ENCODE measurements at regions not wholly inside any gene's neighbourhood (a gene's known extent, or its start where the extent isn't known, plus 50 kb on each side); places are given as distances from the start of the nearest gene placed in this dataset.

DNA sequence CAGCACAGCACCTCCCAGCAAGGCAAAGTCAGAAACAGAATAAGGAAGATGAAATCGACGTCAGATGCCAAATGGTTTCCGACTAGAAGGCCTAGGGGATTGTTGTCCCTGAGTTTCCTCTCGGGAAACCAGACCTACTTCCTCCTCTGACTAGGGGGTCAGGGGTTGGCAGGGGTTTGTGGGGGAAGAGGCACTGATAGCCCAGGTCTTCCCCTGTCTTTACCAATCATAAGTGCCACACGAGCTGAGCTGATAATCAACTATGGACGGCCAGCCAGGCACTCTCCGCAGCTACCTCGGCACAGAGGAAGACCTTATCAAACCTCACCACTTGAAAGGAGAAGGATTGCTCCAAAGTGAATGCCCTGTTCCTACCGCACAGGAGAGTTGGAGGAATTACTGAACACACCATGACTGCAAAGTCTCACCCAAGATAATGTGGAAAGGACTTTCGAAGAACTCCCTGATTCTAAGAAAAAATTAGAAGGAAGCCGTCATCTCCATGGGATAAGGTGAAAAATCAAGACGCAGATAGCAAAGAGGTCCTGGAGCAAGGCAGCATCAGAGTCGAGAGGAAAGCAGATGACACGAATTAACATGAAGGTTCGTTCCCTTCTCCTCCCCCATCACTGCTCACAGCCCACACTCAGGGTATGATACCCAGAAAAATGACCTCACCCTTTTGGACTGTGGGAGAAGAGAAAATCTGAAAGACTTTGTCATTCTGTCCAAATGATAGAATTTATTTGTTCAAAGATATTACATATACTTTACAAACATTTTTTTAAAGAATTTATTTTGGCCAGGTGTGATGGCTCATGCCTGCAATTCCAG lies 77.7 kb upstream of the MED13L start:
- no peak overlapping the region for H2AFZ ChIP-seq (replicated peaks; ENCODE audit: low read length, poor library complexity)
- H4K5ac ChIP-seq (ENCODE audit: low read depth, low read length) = no peak overlapping the region
- no peak overlapping the region for H2BK20ac ChIP-seq (ENCODE audit: low read depth, low read length)
- no peak overlapping the region; the same call in 1 of the 2 replicates for H3K23ac ChIP-seq (ENCODE audit: low read depth, low read length)
- no peak overlapping the region for H4K8ac ChIP-seq (ENCODE audit: low read depth in 2 of 2, low read length in 2 of 2)
- no peak overlapping the region for H4K91ac ChIP-seq (ENCODE audit: insufficient read depth, low read depth, low read length)
- H3K18ac ChIP-seq (ENCODE audit: low read depth, low read length) = no peak overlapping the region
- no peak overlapping the region for H3K9ac ChIP-seq (ENCODE audit: low read depth, low read length)
- no peaks in the 10 kb centered on the region for H3K27me3 ChIP-seq (ENCODE audit: control insufficient read depth, insufficient read depth, low read length)
- no peak overlapping the region for H2BK15ac ChIP-seq (ENCODE audit: low read depth, low read length)
- POLR2A ChIA-PET (ENCODE audit: unreplicated experiment) = no interaction called here
- WGBS, 2 experiments (ENCODE audit: extremely low coverage in 2 of 2, insufficient read length in 1 of 2) = no CpG with 5 or more reads among the region's 15 CpGs
- peaks cover 8% of the 10 kb centered on the region; the same call in 1 of the 2 replicates for H3K9me1 ChIP-seq (ENCODE audit: insufficient read depth, low read length)
- no peaks in the 10 kb centered on the region for H3K79me1 ChIP-seq (ENCODE audit: low read depth in 1 of 2, low read length in 2 of 2)
- no peak for ATAC-seq (ENCODE audit: low read depth)
- H3K4me3 ChIP-seq (ENCODE audit: insufficient read depth, low read depth, low read length) = no peak overlapping the region
- no peak overlapping the region for H2BK5ac ChIP-seq (ENCODE audit: low read depth, low read length, poor library complexity, severe bottlenecking)
- peak overlapping the region; percentile 30; the same call in 1 of the 2 replicates for H3K14ac ChIP-seq (replicated peaks; ENCODE audit: low read depth, low read length)
- peaks cover 3% of the 10 kb centered on the region; the same call in 1 of the 2 replicates for H3K9me3 ChIP-seq (ENCODE audit: control insufficient read depth, insufficient read depth, low read length)
- no TSS peak for BruUV-seq (replicated peaks)
- H4K20me1 ChIP-seq (ENCODE audit: insufficient read depth, low read length) = no peaks in the 10 kb centered on the region
- no peak overlapping the region for H3K56ac ChIP-seq (ENCODE audit: extremely low read depth, insufficient read depth, low read length)
- in situ Hi-C loops (cut with MboI; ENCODE audit: low sequenced_read_pairs) (no loop called here), intact Hi-C loops (cut with micrococcal nuclease) (no loop called here), dilution Hi-C loops (cut with HindIII; ENCODE audit: low sequenced_read_pairs, unreplicated experiment) (no loop called here)
- peaks cover 5% of the 10 kb centered on the region for H3K4me1 ChIP-seq (ENCODE audit: control insufficient read depth, insufficient read depth, low read length)
- H3K36me3 ChIP-seq (ENCODE audit: control insufficient read depth, insufficient read depth, low read length) = no peaks in the 10 kb centered on the region
- CTCF ChIA-PET = no interaction called here
- H3K4me2 ChIP-seq (ENCODE audit: low read depth, low read length) = no peak overlapping the region
- DNase-seq = no peak
- H3K27ac ChIP-seq (ENCODE audit: insufficient read depth, low read length) = no peak overlapping the region
- H2AK5ac ChIP-seq (ENCODE audit: low read depth, low read length) = 0 out of 2 replicates have a peak overlapping the region, but pooled peaks have one; percentile 23
- no peak overlapping the region for H2AK9ac ChIP-seq (replicated peaks; ENCODE audit: low read depth, low read length, poor library complexity)
- no peak overlapping the region for H2BK120ac ChIP-seq (ENCODE audit: low read depth, low read length)
- no peak overlapping the region for H3K4ac ChIP-seq (ENCODE audit: low read depth, low read length)
- TF ChIP-seq SMC3 (IDR thresholded peaks at IDR 0.05; ENCODE audit: low read depth, low read length) = no peak
- TF ChIP-seq FOS (IDR thresholded peaks at IDR 0.05; ENCODE audit: low read depth, low read length) = no peak
- TF ChIP-seq MAZ (IDR thresholded peaks at IDR 0.05; ENCODE audit: borderline replicate concordance, low read depth, low read length) = no peak
- TF ChIP-seq, protein P1, sequence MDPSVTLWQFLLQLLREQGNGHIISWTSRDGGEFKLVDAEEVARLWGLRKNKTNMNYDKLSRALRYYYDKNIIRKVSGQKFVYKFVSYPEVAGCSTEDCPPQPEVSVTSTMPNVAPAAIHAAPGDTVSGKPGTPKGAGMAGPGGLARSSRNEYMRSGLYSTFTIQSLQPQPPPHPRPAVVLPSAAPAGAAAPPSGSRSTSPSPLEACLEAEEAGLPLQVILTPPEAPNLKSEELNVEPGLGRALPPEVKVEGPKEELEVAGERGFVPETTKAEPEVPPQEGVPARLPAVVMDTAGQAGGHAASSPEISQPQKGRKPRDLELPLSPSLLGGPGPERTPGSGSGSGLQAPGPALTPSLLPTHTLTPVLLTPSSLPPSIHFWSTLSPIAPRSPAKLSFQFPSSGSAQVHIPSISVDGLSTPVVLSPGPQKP (IDR thresholded peaks at IDR 0.05; ENCODE audit: borderline replicate concordance, low read depth, low read length) = no peak
- no peak for TF ChIP-seq CHD1 (IDR thresholded peaks at IDR 0.05; ENCODE audit: low read depth, low read length)
- no peak for TF ChIP-seq BHLHE40 (IDR thresholded peaks at IDR 0.05; ENCODE audit: low read depth, low read length)
- TF ChIP-seq POLR2A (IDR thresholded peaks at IDR 0.05; ENCODE audit: low read depth, low read length) = no peak
- TF ChIP-seq MXI1 (IDR thresholded peaks at IDR 0.05; ENCODE audit: borderline replicate concordance, low read depth, low read length) = no peak
- TF ChIP-seq RFX5 (IDR thresholded peaks at IDR 0.05; ENCODE audit: low read depth, low read length) = no peak
- TF ChIP-seq RAD21 (IDR thresholded peaks at IDR 0.05; ENCODE audit: low read length) = no peak
- no peak for TF ChIP-seq CEBPB (IDR thresholded peaks at IDR 0.05; ENCODE audit: low read depth, low read length)
- TF ChIP-seq MAFK (IDR thresholded peaks at IDR 0.05; ENCODE audit: low read depth, low read length) = no peak
- TF ChIP-seq, protein P2, sequence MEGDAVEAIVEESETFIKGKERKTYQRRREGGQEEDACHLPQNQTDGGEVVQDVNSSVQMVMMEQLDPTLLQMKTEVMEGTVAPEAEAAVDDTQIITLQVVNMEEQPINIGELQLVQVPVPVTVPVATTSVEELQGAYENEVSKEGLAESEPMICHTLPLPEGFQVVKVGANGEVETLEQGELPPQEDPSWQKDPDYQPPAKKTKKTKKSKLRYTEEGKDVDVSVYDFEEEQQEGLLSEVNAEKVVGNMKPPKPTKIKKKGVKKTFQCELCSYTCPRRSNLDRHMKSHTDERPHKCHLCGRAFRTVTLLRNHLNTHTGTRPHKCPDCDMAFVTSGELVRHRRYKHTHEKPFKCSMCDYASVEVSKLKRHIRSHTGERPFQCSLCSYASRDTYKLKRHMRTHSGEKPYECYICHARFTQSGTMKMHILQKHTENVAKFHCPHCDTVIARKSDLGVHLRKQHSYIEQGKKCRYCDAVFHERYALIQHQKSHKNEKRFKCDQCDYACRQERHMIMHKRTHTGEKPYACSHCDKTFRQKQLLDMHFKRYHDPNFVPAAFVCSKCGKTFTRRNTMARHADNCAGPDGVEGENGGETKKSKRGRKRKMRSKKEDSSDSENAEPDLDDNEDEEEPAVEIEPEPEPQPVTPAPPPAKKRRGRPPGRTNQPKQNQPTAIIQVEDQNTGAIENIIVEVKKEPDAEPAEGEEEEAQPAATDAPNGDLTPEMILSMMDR (conservative IDR thresholded peaks at IDR 0.05; ENCODE audit: low read depth, low read length) = no peak
- TF ChIP-seq RCOR1 (IDR thresholded peaks at IDR 0.05; ENCODE audit: insufficient replicate concordance, low read length) = no peak
- TF ChIP-seq NFE2L2 (IDR thresholded peaks at IDR 0.05; ENCODE audit: low read depth, low read length) = no peak

Data from IMR-90 (cell line).